IMR-90 (cell line): ENCODE measurements at regions not wholly inside any gene's neighbourhood (a gene's known extent, or its start where the extent isn't known, plus 50 kb on each side); places are given as distances from the start of the nearest gene placed in this dataset.

Experiments
- ATAC-seq: fragments of 200-7000 bp; cut with Tn5 transposase; 2 replicates; pipeline ENCODE4 v1.9.1; 2020; ENCODE audit warnings: low read depth, mild to moderate bottlenecking, moderate library complexity
- BruUV-seq: library from RNA; stranded (reverse); fragments of 400-500 nt; replicated peaks from 2 replicates; lab custom pipeline; 2021; lab: Mats Ljungman, UMichigan
- CTCF ChIA-PET: fragments of 300-600 bp; formaldehyde crosslinking; extraction: SDS; loops from one replicate; lab custom pipeline; 2021; ENCODE audit warnings: antibody characterized with exemption; lab: Yijun Ruan, JAX
- POLR2A ChIA-PET: fragments of 300-600 bp; sonication (Branson Sonifier 250); formaldehyde crosslinking; loops from one replicate; lab custom pipeline; 2022; ENCODE audit warnings: antibody characterized with exemption; ENCODE audit not compliant: unreplicated experiment; lab: Charles Lee
- DNase-seq: peaks from one replicate; pipeline ENCODE4 v3.0.0; 2013
- H2AFZ ChIP-seq: replicated peaks from 2 replicates; pipeline ENCODE3; 2013; ENCODE audit warnings: low read length, mild to moderate bottlenecking; ENCODE audit not compliant: poor library complexity
- H2AK5ac ChIP-seq: 2 replicates; pipeline ENCODE4 v1.6.1; 2013; ENCODE audit warnings: low read depth, low read length, inconsistent platforms
- H2AK9ac ChIP-seq: replicated peaks from 2 replicates; pipeline ENCODE3; 2013; ENCODE audit warnings: mild to moderate bottlenecking, low read depth, low read length, moderate library complexity; ENCODE audit not compliant: poor library complexity
- H2BK120ac ChIP-seq: 2 replicates; pipeline ENCODE4 v1.6.1; 2013; ENCODE audit warnings: low read depth, low read length, inconsistent platforms
- H2BK15ac ChIP-seq: 3 replicates; pipeline ENCODE4 v1.6.1; 2013; ENCODE audit warnings: low read depth, low read length, inconsistent platforms
- H2BK20ac ChIP-seq: 2 replicates; pipeline ENCODE4 v1.6.1; 2013; ENCODE audit warnings: low read depth, mild to moderate bottlenecking, inconsistent platforms, low read length, moderate library complexity
- H2BK5ac ChIP-seq: 2 replicates; pipeline ENCODE4 v1.6.1; 2013; ENCODE audit warnings: mild to moderate bottlenecking, low read depth, low read length, inconsistent platforms; ENCODE audit not compliant: poor library complexity, severe bottlenecking
- H3K14ac ChIP-seq: replicated peaks from 2 replicates; pipeline ENCODE4 v1.6.1; 2013; ENCODE audit warnings: low read depth, low read length, inconsistent platforms
- H3K18ac ChIP-seq: 2 replicates; pipeline ENCODE4 v1.6.1; 2013; ENCODE audit warnings: low read depth, low read length, control low read depth
- H3K23ac ChIP-seq: 2 replicates; pipeline ENCODE4 v1.6.1; 2013; ENCODE audit warnings: low read depth, low read length, inconsistent platforms
- H3K27ac ChIP-seq: 2 replicates; pipeline ENCODE4 v1.5.1; 2013; ENCODE audit warnings: mild to moderate bottlenecking, control low read depth, low read length; ENCODE audit not compliant: insufficient read depth
- H3K27me3 ChIP-seq: 2 replicates; pipeline ENCODE4 v1.6.1; 2013; ENCODE audit warnings: low read length; ENCODE audit not compliant: control insufficient read depth, insufficient read depth
- H3K36me3 ChIP-seq: 2 replicates; pipeline ENCODE4 v1.6.1; 2013; ENCODE audit warnings: low read length, mixed read lengths; ENCODE audit not compliant: control insufficient read depth, insufficient read depth
- H3K4ac ChIP-seq: 2 replicates; pipeline ENCODE4 v1.6.1; 2013; ENCODE audit warnings: low read depth, low read length, inconsistent platforms
- H3K4me1 ChIP-seq: 2 replicates; pipeline ENCODE4 v1.6.1; 2013; ENCODE audit warnings: low read length, mixed read lengths; ENCODE audit not compliant: control insufficient read depth, insufficient read depth
- H3K4me2 ChIP-seq: 2 replicates; pipeline ENCODE4 v1.6.1; 2013; ENCODE audit warnings: low read depth, mild to moderate bottlenecking, control low read depth, low read length, moderate library complexity
- H3K4me3 ChIP-seq: 2 replicates; pipeline ENCODE4 v1.5.1; 2013; ENCODE audit warnings: low read depth, mild to moderate bottlenecking, control low read depth, low read length, moderate library complexity; ENCODE audit not compliant: insufficient read depth
- H3K56ac ChIP-seq: 2 replicates; pipeline ENCODE4 v1.6.1; 2013; ENCODE audit warnings: low read length, inconsistent platforms; ENCODE audit not compliant: insufficient read depth; ENCODE audit errors: extremely low read depth
- H3K79me1 ChIP-seq, 2 experiments: 2 replicates each; pipeline ENCODE4 v1.6.1; 2013; ENCODE audit warnings: low read length in 2 of 2, inconsistent platforms in 1 of 2, low read depth in 1 of 2
- H3K9ac ChIP-seq: 2 replicates; pipeline ENCODE4 v1.6.1; 2013; ENCODE audit warnings: low read depth, low read length, control low read depth
- H3K9me1 ChIP-seq: 2 replicates; pipeline ENCODE4 v1.6.1; 2013; ENCODE audit warnings: low read length, inconsistent platforms; ENCODE audit not compliant: insufficient read depth
- H3K9me3 ChIP-seq: 2 replicates; pipeline ENCODE4 v1.6.1; 2013; ENCODE audit warnings: low read length; ENCODE audit not compliant: control insufficient read depth, insufficient read depth
- H4K20me1 ChIP-seq: 2 replicates; pipeline ENCODE4 v1.6.1; 2013; ENCODE audit warnings: low read length, inconsistent platforms; ENCODE audit not compliant: insufficient read depth
- H4K5ac ChIP-seq: 2 replicates; pipeline ENCODE4 v1.6.1; 2013; ENCODE audit warnings: mild to moderate bottlenecking, low read depth, low read length, control low read depth
- H4K8ac ChIP-seq, 2 experiments: 2 replicates each; pipeline ENCODE4 v1.6.1; 2013; ENCODE audit warnings: low read depth in 2 of 2, low read length in 2 of 2, control low read depth in 1 of 2, inconsistent platforms in 1 of 2
- H4K91ac ChIP-seq: 2 replicates; pipeline ENCODE4 v1.6.1; 2013; ENCODE audit warnings: low read depth, low read length, inconsistent platforms; ENCODE audit not compliant: insufficient read depth
- BHLHE40 ChIP-seq: fragments of 150-350 bp; IDR thresholded peaks from 2 replicates; pipeline ENCODE4 v1.6.1; 2016; ENCODE audit warnings: mild to moderate bottlenecking, low read depth, low read length
- CEBPB ChIP-seq: IDR thresholded peaks from 2 replicates; pipeline ENCODE4 v1.6.1; 2012; ENCODE audit warnings: low read depth, low read length, improper control_type of control experiment
- CHD1 ChIP-seq: IDR thresholded peaks from 2 replicates; pipeline ENCODE4 v1.6.1; 2012; ENCODE audit warnings: low read depth, low read length, improper control_type of control experiment
- FOS ChIP-seq: fragments of 150-350 bp; IDR thresholded peaks from 2 replicates; pipeline ENCODE4 v1.6.1; 2016; ENCODE audit warnings: low read depth, low read length
- MAFK ChIP-seq: IDR thresholded peaks from 2 replicates; pipeline ENCODE4 v1.6.1; 2012; ENCODE audit warnings: low read depth, low read length, improper control_type of control experiment
- MAZ ChIP-seq: IDR thresholded peaks from 2 replicates; pipeline ENCODE4 v1.6.1; 2012; ENCODE audit warnings: low read depth, mild to moderate bottlenecking, low read length, improper control_type of control experiment, moderate library complexity, borderline replicate concordance
- MXI1 ChIP-seq: IDR thresholded peaks from 2 replicates; pipeline ENCODE4 v1.6.1; 2012; ENCODE audit warnings: low read depth, mild to moderate bottlenecking, low read length, moderate library complexity, borderline replicate concordance
- NFE2L2 ChIP-seq: fragments of 150-350 bp; IDR thresholded peaks from 2 replicates; pipeline ENCODE4 v1.6.1; 2016; ENCODE audit warnings: low read depth, mild to moderate bottlenecking, low read length
- POLR2A ChIP-seq: IDR thresholded peaks from 2 replicates; pipeline ENCODE4 v1.6.1; 2012; ENCODE audit warnings: mild to moderate bottlenecking, low read depth, low read length
- RAD21 ChIP-seq: IDR thresholded peaks from 2 replicates; pipeline ENCODE4 v1.6.1; 2012; ENCODE audit warnings: low read length, improper control_type of control experiment
- RCOR1 ChIP-seq: IDR thresholded peaks from 2 replicates; pipeline ENCODE4 v1.6.1; 2012; ENCODE audit warnings: mild to moderate bottlenecking, low read length, improper control_type of control experiment; ENCODE audit not compliant: insufficient replicate concordance
- RFX5 ChIP-seq: IDR thresholded peaks from 2 replicates; pipeline ENCODE4 v1.8.0; 2012; ENCODE audit warnings: low read depth, mild to moderate bottlenecking, low read length, moderate library complexity
- SMC3 ChIP-seq: fragments of 150-350 bp; IDR thresholded peaks from 2 replicates; pipeline ENCODE4 v1.6.1; 2016; ENCODE audit warnings: low read depth, mild to moderate bottlenecking, antibody characterized with exemption, low read length, moderate library complexity
- WGBS, 2 experiments: methylation state at CpG; one replicate each; pipeline versions ENCODE4 v1.1.5 to v1.1.7; 2013; ENCODE audit warnings: missing lambda C conversion rate in 2 of 2; ENCODE audit not compliant: insufficient read length in 1 of 2; ENCODE audit errors: extremely low coverage in 2 of 2; 5-methylcytosine and 5-hydroxymethylcytosine counted together
- dilution Hi-C: fragments of 300-500 bp; cut with HindIII; formaldehyde crosslinking; loops from one replicate; pipeline ENCODE4 v1.14.3; 2018; ENCODE audit warnings: low sequenced_read_pairs; ENCODE audit not compliant: unreplicated experiment
- in situ Hi-C: fragments of 300-500 bp; cut with MboI; formaldehyde crosslinking; loops from 3 replicates; pipeline ENCODE4 v1.14.3; 2019; ENCODE audit warnings: low sequenced_read_pairs, inconsistent platforms, mixed read lengths
- intact Hi-C: fragments of 100-400 bp; cut with micrococcal nuclease; formaldehyde crosslinking; loops from 2 replicates; pipeline ENCODE4 v1.10.0; 2022
- TF ChIP-seq, protein P1 (sequence below): fragments of 150-350 bp; IDR thresholded peaks from 2 replicates; pipeline ENCODE4 v1.6.1; 2016; ENCODE audit warnings: low read depth, mild to moderate bottlenecking, low read length, moderate library complexity, borderline replicate concordance
- TF ChIP-seq, protein P2 (sequence below): fragments of 150-350 bp; IDR thresholded peaks from 2 replicates; pipeline ENCODE4 v1.6.1; 2017; ENCODE audit warnings: mild to moderate bottlenecking, antibody characterized with exemption, low read length, low read depth
- TF ChIP-seq, protein P3 (sequence below): conservative IDR thresholded peaks from 2 replicates; pipeline ENCODE4 v1.5.1; 2012; ENCODE audit warnings: mild to moderate bottlenecking, low read depth, low read length, improper control_type of control experiment

- Histone ChIP-seq H2AK9ac (no peak overlapping the region), H3K23ac (no peak overlapping the region), H3K4me3 (no peak overlapping the region), H4K5ac (no peak overlapping the region), H2BK120ac (no peak overlapping the region), H3K4ac (no peak overlapping the region), H3K9me1 (no peaks in the 10 kb centered on the region), H3K9me3 (no peaks in the 10 kb centered on the region), H3K27ac (no peak overlapping the region), H4K20me1 (no peaks in the 10 kb centered on the region), H3K14ac (no peak overlapping the region), H2AK5ac (no peak overlapping the region), H2BK15ac (no peak overlapping the region), H3K4me1 (no peaks in the 10 kb centered on the region), H3K79me1 (no peaks in the 10 kb centered on the region), H3K56ac (no peak overlapping the region), H4K8ac (no peak overlapping the region), H2BK20ac (no peak overlapping the region), H3K9ac (no peak overlapping the region), H4K91ac (no peak overlapping the region), H3K18ac (no peak overlapping the region), H2AFZ (no peak overlapping the region), H3K36me3 (no peaks in the 10 kb centered on the region), H2BK5ac (no peak overlapping the region), H3K27me3 (peaks cover 7% of the 10 kb centered on the region), H3K4me2 (no peak overlapping the region)
- CTCF ChIA-PET, result no interaction called here
- POLR2A ChIA-PET, result no interaction called here
- TF ChIP-seq, protein P1, sequence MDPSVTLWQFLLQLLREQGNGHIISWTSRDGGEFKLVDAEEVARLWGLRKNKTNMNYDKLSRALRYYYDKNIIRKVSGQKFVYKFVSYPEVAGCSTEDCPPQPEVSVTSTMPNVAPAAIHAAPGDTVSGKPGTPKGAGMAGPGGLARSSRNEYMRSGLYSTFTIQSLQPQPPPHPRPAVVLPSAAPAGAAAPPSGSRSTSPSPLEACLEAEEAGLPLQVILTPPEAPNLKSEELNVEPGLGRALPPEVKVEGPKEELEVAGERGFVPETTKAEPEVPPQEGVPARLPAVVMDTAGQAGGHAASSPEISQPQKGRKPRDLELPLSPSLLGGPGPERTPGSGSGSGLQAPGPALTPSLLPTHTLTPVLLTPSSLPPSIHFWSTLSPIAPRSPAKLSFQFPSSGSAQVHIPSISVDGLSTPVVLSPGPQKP, result no peak
- TF ChIP-seq SMC3, result no peak
- TF ChIP-seq, protein P2, sequence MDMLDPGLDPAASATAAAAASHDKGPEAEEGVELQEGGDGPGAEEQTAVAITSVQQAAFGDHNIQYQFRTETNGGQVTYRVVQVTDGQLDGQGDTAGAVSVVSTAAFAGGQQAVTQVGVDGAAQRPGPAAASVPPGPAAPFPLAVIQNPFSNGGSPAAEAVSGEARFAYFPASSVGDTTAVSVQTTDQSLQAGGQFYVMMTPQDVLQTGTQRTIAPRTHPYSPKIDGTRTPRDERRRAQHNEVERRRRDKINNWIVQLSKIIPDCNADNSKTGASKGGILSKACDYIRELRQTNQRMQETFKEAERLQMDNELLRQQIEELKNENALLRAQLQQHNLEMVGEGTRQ, result no peak
- no peak for TF ChIP-seq NFE2L2
- TF ChIP-seq, protein P3, sequence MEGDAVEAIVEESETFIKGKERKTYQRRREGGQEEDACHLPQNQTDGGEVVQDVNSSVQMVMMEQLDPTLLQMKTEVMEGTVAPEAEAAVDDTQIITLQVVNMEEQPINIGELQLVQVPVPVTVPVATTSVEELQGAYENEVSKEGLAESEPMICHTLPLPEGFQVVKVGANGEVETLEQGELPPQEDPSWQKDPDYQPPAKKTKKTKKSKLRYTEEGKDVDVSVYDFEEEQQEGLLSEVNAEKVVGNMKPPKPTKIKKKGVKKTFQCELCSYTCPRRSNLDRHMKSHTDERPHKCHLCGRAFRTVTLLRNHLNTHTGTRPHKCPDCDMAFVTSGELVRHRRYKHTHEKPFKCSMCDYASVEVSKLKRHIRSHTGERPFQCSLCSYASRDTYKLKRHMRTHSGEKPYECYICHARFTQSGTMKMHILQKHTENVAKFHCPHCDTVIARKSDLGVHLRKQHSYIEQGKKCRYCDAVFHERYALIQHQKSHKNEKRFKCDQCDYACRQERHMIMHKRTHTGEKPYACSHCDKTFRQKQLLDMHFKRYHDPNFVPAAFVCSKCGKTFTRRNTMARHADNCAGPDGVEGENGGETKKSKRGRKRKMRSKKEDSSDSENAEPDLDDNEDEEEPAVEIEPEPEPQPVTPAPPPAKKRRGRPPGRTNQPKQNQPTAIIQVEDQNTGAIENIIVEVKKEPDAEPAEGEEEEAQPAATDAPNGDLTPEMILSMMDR, result no peak
- no peak for TF ChIP-seq MXI1
- TF ChIP-seq POLR2A, result no peak
- no peak for TF ChIP-seq RAD21
- TF ChIP-seq MAFK, result no peak
- TF ChIP-seq FOS, result no peak
- no peak for TF ChIP-seq CHD1
- TF ChIP-seq BHLHE40, result no peak
- TF ChIP-seq RCOR1, result no peak
- TF ChIP-seq RFX5, result no peak
- no peak for TF ChIP-seq CEBPB
- no peak for TF ChIP-seq MAZ
- dilution Hi-C loops (no loop called here), in situ Hi-C loops (no loop called here), intact Hi-C loops (no loop called here)
- no peak for ATAC-seq
- no CpG with 5 or more reads among the region's 3 CpGs for WGBS, 2 experiments
- BruUV-seq, result no TSS peak
- no peak for DNase-seq
Observed at GRCh38 chr4:15297344-15297743, 130.5 kb upstream of the C1QTNF7 start.
